ENCODE measurements at regions not wholly inside any gene's neighbourhood (a gene's known extent, or its start where the extent isn't known, plus 50 kb on each side); places are given as distances from the start of the nearest gene placed in this dataset.

- Histone ChIP-seq H3K27me3 (no peaks in the 10 kb centered on the region), H3K4me1 (no peaks in the 10 kb centered on the region), H3K27ac (no peak overlapping the region), H3K4me3 (no peak overlapping the region), H3K9me3 (no peaks in the 10 kb centered on the region), H3K36me3 (no peaks in the 10 kb centered on the region)
- no peak for DNase-seq
- TF ChIP-seq CTCF (IDR thresholded peaks at IDR 0.05) (no peak), POLR2A (IDR thresholded peaks at IDR 0.05) (no peak)
These were observed 265.8 kb upstream of the TRPC7 start for GRCh38 chr5:136631186-136631585.

GRCh38 chr5:136629125-136629792 lies 263.9 kb upstream of the TRPC7 start:
- no peaks in the 10 kb centered on the region for H3K36me3 ChIP-seq
- H3K9me3 ChIP-seq, result no peaks in the 10 kb centered on the region
- no peak for TF ChIP-seq POLR2A (IDR thresholded peaks at IDR 0.05)
- TF ChIP-seq CTCF (IDR thresholded peaks at IDR 0.05), result no peak
- no peak overlapping the region for H3K4me3 ChIP-seq
- H3K4me1 ChIP-seq, result no peaks in the 10 kb centered on the region
- no peak for DNase-seq
- no peaks in the 10 kb centered on the region for H3K27me3 ChIP-seq
- no peak overlapping the region for H3K27ac ChIP-seq

GRCh38 chr5:136626531-136626930 lies 261.2 kb upstream of the TRPC7 start:
- no peaks in the 10 kb centered on the region for H3K9me3 ChIP-seq
- no peak overlapping the region for H3K27ac ChIP-seq
- no peak overlapping the region for H3K4me3 ChIP-seq
- DNase-seq, result no peak
- no peaks in the 10 kb centered on the region for H3K27me3 ChIP-seq
- TF ChIP-seq POLR2A (IDR thresholded peaks at IDR 0.05), result no peak
- TF ChIP-seq CTCF (IDR thresholded peaks at IDR 0.05), result no peak
- H3K4me1 ChIP-seq, result no peaks in the 10 kb centered on the region
- no peaks in the 10 kb centered on the region for H3K36me3 ChIP-seq

- Histone ChIP-seq H3K4me1 (no peaks in the 10 kb centered on the region), H3K27me3 (no peaks in the 10 kb centered on the region), H3K36me3 (no peaks in the 10 kb centered on the region), H3K27ac (no peak overlapping the region), H3K9me3 (no peaks in the 10 kb centered on the region), H3K4me3 (no peak overlapping the region)
- DNase-seq, result no peak
- TF ChIP-seq CTCF (IDR thresholded peaks at IDR 0.05) (no peak), POLR2A (IDR thresholded peaks at IDR 0.05) (no peak)
These were observed 257.4 kb upstream of the TRPC7 start for GRCh38 chr5:136622747-136623146.

GRCh38 chr5:136621743-136622142 lies 256.4 kb upstream of the TRPC7 start:
- no peaks in the 10 kb centered on the region for H3K27me3 ChIP-seq
- H3K36me3 ChIP-seq, result no peaks in the 10 kb centered on the region
- no peaks in the 10 kb centered on the region for H3K9me3 ChIP-seq
- no peak overlapping the region for H3K4me3 ChIP-seq
- H3K27ac ChIP-seq, result no peak overlapping the region
- no peaks in the 10 kb centered on the region for H3K4me1 ChIP-seq
- DNase-seq, result no peak
- TF ChIP-seq POLR2A (IDR thresholded peaks at IDR 0.05), result no peak
- TF ChIP-seq CTCF (IDR thresholded peaks at IDR 0.05), result no peak

GRCh38 chr5:136620621-136621020 lies 255.3 kb upstream of the TRPC7 start:
- Histone ChIP-seq H3K4me3 (no peak overlapping the region), H3K4me1 (no peaks in the 10 kb centered on the region), H3K27me3 (no peaks in the 10 kb centered on the region), H3K27ac (no peak overlapping the region), H3K9me3 (no peaks in the 10 kb centered on the region), H3K36me3 (no peaks in the 10 kb centered on the region)
- no peak for DNase-seq
- TF ChIP-seq CTCF (IDR thresholded peaks at IDR 0.05) (no peak), POLR2A (IDR thresholded peaks at IDR 0.05) (no peak)

All from Peyer's patch (tissue), 4 donors.